WTC11 (cell line): ENCODE measurements at regions not wholly inside any gene's neighbourhood (a gene's known extent, or its start where the extent isn't known, plus 50 kb on each side); places are given as distances from the start of the nearest gene placed in this dataset.

ENCODE experiments used
- ATAC-seq: fragments of 200-7000 bp; cut with Tn5 transposase; 2 replicates; pipeline ENCODE4 v1.10.0; 2021; ENCODE audit warnings: mild to moderate bottlenecking, moderate library complexity
- CTCF ChIA-PET: fragments of 300-600 bp; sonication (Branson Sonifier 250); formaldehyde crosslinking; loops from one replicate; lab custom pipeline; 2021; ENCODE audit warnings: antibody characterized with exemption; lab: Charles Lee
- POLR2A ChIA-PET: fragments of 350-600 bp; sonication (Branson Sonifier 250); formaldehyde crosslinking; loops from one replicate; lab custom pipeline; 2021; ENCODE audit warnings: antibody characterized with exemption; lab: Charles Lee
- DNase-seq: peaks from one replicate; pipeline ENCODE4 v3.0.0; 2021; ENCODE audit warnings: low spot score
- H3K27ac Mint-ChIP-seq: 2 replicates; pipeline ENCODE4 v1.8.0; 2021; ENCODE audit warnings: mixed read lengths
- H3K27me3 Mint-ChIP-seq: 2 replicates; pipeline ENCODE4 v1.8.0; 2021; ENCODE audit warnings: low read depth, mild to moderate bottlenecking, moderate library complexity, mixed read lengths
- H3K36me3 Mint-ChIP-seq: 2 replicates; pipeline ENCODE4 v1.8.0; 2021; ENCODE audit warnings: mixed read lengths
- H3K4me1 Mint-ChIP-seq: 2 replicates; pipeline ENCODE4 v1.8.0; 2022; ENCODE audit warnings: mixed read lengths
- H3K4me3 Mint-ChIP-seq: 2 replicates; pipeline ENCODE4 v1.8.0; 2021; ENCODE audit warnings: mild to moderate bottlenecking, moderate library complexity, mixed read lengths
- H3K9me3 Mint-ChIP-seq: 2 replicates; pipeline ENCODE4 v1.8.0; 2021; ENCODE audit warnings: mixed read lengths
- AR ChIP-seq: fragments of 250-450 bp; sonication (Bioruptor Pico); IDR thresholded peaks from 2 replicates; pipeline ENCODE4 v1.9.0; 2021; ENCODE audit warnings: mild to moderate bottlenecking
- ATF6 ChIP-seq: sonication (generic); formaldehyde crosslinking; IDR thresholded peaks from 2 replicates; pipeline ENCODE4 v1.8.1; 2023; ENCODE audit warnings: mild to moderate bottlenecking, missing genetic modification reagents
- E2F4 ChIP-seq: sonication (generic); formaldehyde crosslinking; IDR thresholded peaks from 2 replicates; pipeline ENCODE4 v1.8.1; 2022; ENCODE audit warnings: low read depth, mild to moderate bottlenecking, moderate library complexity, missing genetic modification reagents, borderline replicate concordance
- ERG ChIP-seq: fragments of 250-450 bp; sonication (Bioruptor Pico); IDR thresholded peaks from 2 replicates; pipeline ENCODE4 v1.8.0; 2021; ENCODE audit warnings: mild to moderate bottlenecking
- ESRRA ChIP-seq: sonication (generic); formaldehyde crosslinking; IDR thresholded peaks from 2 replicates; pipeline ENCODE4 v1.8.1; 2022; ENCODE audit warnings: mild to moderate bottlenecking, missing genetic modification reagents, borderline replicate concordance
- FOXK1 ChIP-seq: sonication (generic); formaldehyde crosslinking; IDR thresholded peaks from 2 replicates; pipeline ENCODE4 v1.8.0; 2022; ENCODE audit warnings: mild to moderate bottlenecking, moderate library complexity, missing genetic modification reagents
- GTF2I ChIP-seq: fragments of 250-450 bp; sonication (Bioruptor Pico); conservative IDR thresholded peaks from 2 replicates; pipeline ENCODE4 v1.4.0; 2021; ENCODE audit warnings: mild to moderate bottlenecking
- HMGA2 ChIP-seq: fragments of 250-450 bp; sonication (Bioruptor Pico); IDR thresholded peaks from 2 replicates; pipeline ENCODE4 v1.4.0; 2021; ENCODE audit warnings: mild to moderate bottlenecking, moderate library complexity
- HMGXB4 ChIP-seq: sonication (generic); formaldehyde crosslinking; IDR thresholded peaks from 2 replicates; pipeline ENCODE4 v1.8.1; 2023; ENCODE audit warnings: mild to moderate bottlenecking, moderate library complexity, missing genetic modification reagents
- MXD4 ChIP-seq: fragments of 250-450 bp; sonication (Bioruptor Pico); IDR thresholded peaks from 2 replicates; pipeline ENCODE4 v1.8.0; 2021; ENCODE audit warnings: mild to moderate bottlenecking, moderate library complexity, borderline replicate concordance
- NFATC4 ChIP-seq: fragments of 250-450 bp; sonication (Bioruptor Pico); IDR thresholded peaks from 2 replicates; pipeline ENCODE4 v1.9.0; 2021; ENCODE audit warnings: mild to moderate bottlenecking
- NFE2L1 ChIP-seq: sonication (generic); formaldehyde crosslinking; IDR thresholded peaks from 2 replicates; pipeline ENCODE4 v1.8.1; 2023; ENCODE audit warnings: missing genetic modification reagents
- NR2C2 ChIP-seq: sonication (generic); formaldehyde crosslinking; IDR thresholded peaks from 2 replicates; pipeline ENCODE4 v1.8.0; 2022; ENCODE audit warnings: mild to moderate bottlenecking, missing genetic modification reagents
- PRDM15 ChIP-seq: sonication (generic); formaldehyde crosslinking; IDR thresholded peaks from 2 replicates; pipeline ENCODE4 v1.8.0; 2022; ENCODE audit warnings: missing genetic modification reagents
- TCF7 ChIP-seq: sonication (generic); formaldehyde crosslinking; IDR thresholded peaks from 2 replicates; pipeline ENCODE4 v1.8.0; 2022; ENCODE audit warnings: mild to moderate bottlenecking, low read depth, missing genetic modification reagents, moderate library complexity
- ZNF281 ChIP-seq: sonication (generic); formaldehyde crosslinking; IDR thresholded peaks from 2 replicates; pipeline ENCODE4 v1.8.0; 2023; ENCODE audit warnings: mild to moderate bottlenecking, missing genetic modification reagents
- ZNF423 ChIP-seq: fragments of 250-450 bp; sonication (Bioruptor Pico); IDR thresholded peaks from 2 replicates; pipeline ENCODE4 v2.1.2; 2022; ENCODE audit warnings: mild to moderate bottlenecking, moderate library complexity
- ZSCAN18 ChIP-seq: fragments of 250-450 bp; sonication (Bioruptor Pico); IDR thresholded peaks from 2 replicates; pipeline ENCODE4 v2.1.2; 2022; ENCODE audit warnings: mild to moderate bottlenecking, moderate library complexity

GRCh38 chrX:83305381-83305780 lies 202.7 kb upstream of the POU3F4 start:
- TF ChIP-seq ATF6 (CRISPR knock-in tag) (no peak), PRDM15 (CRISPR knock-in tag) (no peak), HMGXB4 (CRISPR knock-in tag) (no peak)
- Mint-ChIP-seq H3K4me1 (no peaks in the 10 kb centered on the region), H3K27me3 (no peaks in the 10 kb centered on the region), H3K4me3 (no peak overlapping the region), H3K27ac (no peak overlapping the region), H3K9me3 (peaks cover 6% of the 10 kb centered on the region), H3K36me3 (no peaks in the 10 kb centered on the region)
- CTCF ChIA-PET: no interaction called here
- ATAC-seq (no peak), DNase-seq (no peak)
- POLR2A ChIA-PET: no interaction called here

- H3K4me1 Mint-ChIP-seq: no peaks in the 10 kb centered on the region
- no peaks in the 10 kb centered on the region for H3K9me3 Mint-ChIP-seq
- H3K27ac Mint-ChIP-seq: no peak overlapping the region
- H3K4me3 Mint-ChIP-seq: no peak overlapping the region
- no peak for ATAC-seq
- DNase-seq: no peak
- H3K27me3 Mint-ChIP-seq: no peaks in the 10 kb centered on the region
- H3K36me3 Mint-ChIP-seq: no peaks in the 10 kb centered on the region
- CTCF ChIA-PET: no interaction called here
- POLR2A ChIA-PET: no interaction called here
- TF ChIP-seq NFATC4 (no peak), TCF7 (CRISPR knock-in tag) (no peak), NR2C2 (no peak), FOXK1 (CRISPR knock-in tag) (no peak), GTF2I (CRISPR knock-in tag) (no peak), NFE2L1 (no peak), ERG (CRISPR knock-in tag) (no peak), E2F4 (no peak), ZNF281 (CRISPR knock-in tag) (no peak), MXD4 (no peak), ESRRA (CRISPR knock-in tag) (no peak), ZNF423 (CRISPR knock-in tag) (no peak), HMGA2 (CRISPR knock-in tag) (no peak), ZSCAN18 (CRISPR knock-in tag) (no peak), AR (CRISPR knock-in tag) (no peak)
These were observed 189.1 kb upstream of the POU3F4 start for GRCh38 chrX:83319023-83319422.
